PC-9 (cell line): ENCODE measurements at regions not wholly inside any gene's neighbourhood (a gene's known extent, or its start where the extent isn't known, plus 50 kb on each side); places are given as distances from the start of the nearest gene placed in this dataset.

ENCODE experiments used
- BruUV-seq: library from RNA; stranded (reverse); fragments of 400-500 nt; replicated peaks from 2 replicates; lab custom pipeline; 2021; lab: Mats Ljungman, UMichigan
- CTCF ChIA-PET: fragments of 300-600 bp; sonication (Branson Sonifier 250); formaldehyde crosslinking; loops from one replicate; lab custom pipeline; 2022; ENCODE audit warnings: antibody characterized with exemption; lab: Charles Lee
- POLR2A ChIA-PET: fragments of 300-600 bp; sonication (Branson Sonifier 250); formaldehyde crosslinking; loops from one replicate; lab custom pipeline; 2022; ENCODE audit warnings: antibody characterized with exemption; ENCODE audit not compliant: unreplicated experiment; lab: Charles Lee
- DNase-seq, 2 experiments: peaks; one replicate each; pipeline versions ENCODE4 v3.0.0 to v3.0.0-alpha.2; 2015 to 2022; ENCODE audit warnings: mixed read lengths in 1 of 2
- H2AFZ ChIP-seq: fragments of 200-600 bp; sonication (generic); 2 replicates; pipeline ENCODE4 v1.8.1; 2017; ENCODE audit warnings: antibody characterized with exemption
- H3F3A ChIP-seq: fragments of 200-600 bp; sonication (generic); 2 replicates; pipeline ENCODE4 v1.8.1; 2017; ENCODE audit warnings: antibody characterized with exemption, mild to moderate bottlenecking, low read depth; ENCODE audit not compliant: insufficient read depth
- H3K27ac ChIP-seq: fragments of 200-600 bp; sonication (generic); 2 replicates; pipeline ENCODE4 v1.6.1; 2016; ENCODE audit warnings: mixed run types
- H3K27me3 ChIP-seq: fragments of 200-600 bp; sonication (generic); 2 replicates; pipeline ENCODE4 v1.6.1; 2016; ENCODE audit warnings: low read depth, mixed run types; ENCODE audit not compliant: insufficient read depth
- H3K36me3 ChIP-seq: fragments of 200-600 bp; sonication (generic); 2 replicates; pipeline ENCODE4 v1.6.1; 2016; ENCODE audit warnings: low read depth, mixed run types
- H3K4me1 ChIP-seq: fragments of 200-600 bp; sonication (generic); replicated peaks from 2 replicates; pipeline ENCODE4 v1.6.1; 2016; ENCODE audit warnings: mixed run types; ENCODE audit not compliant: insufficient read depth
- H3K4me2 ChIP-seq: fragments of 200-600 bp; sonication (generic); 2 replicates; pipeline ENCODE4 v1.6.1; 2017; ENCODE audit warnings: mixed run types
- H3K4me3 ChIP-seq: fragments of 200-600 bp; sonication (generic); 2 replicates; pipeline ENCODE4 v1.6.1; 2016; ENCODE audit warnings: mixed run types
- H3K79me2 ChIP-seq: fragments of 200-600 bp; sonication (generic); 2 replicates; pipeline ENCODE4 v1.6.1; 2017; ENCODE audit warnings: low read depth, mixed run types
- H3K9me2 ChIP-seq: fragments of 200-600 bp; sonication (generic); 2 replicates; pipeline ENCODE4 v1.8.1; 2017; ENCODE audit warnings: mild to moderate bottlenecking; ENCODE audit not compliant: insufficient read depth
- H3K9me3 ChIP-seq: fragments of 200-600 bp; sonication (generic); 2 replicates; pipeline ENCODE4 v1.8.1; 2016; ENCODE audit warnings: low read depth; ENCODE audit not compliant: insufficient read depth
- H4K20me1 ChIP-seq: fragments of 200-600 bp; sonication (generic); 2 replicates; pipeline ENCODE4 v1.8.1; 2017; ENCODE audit not compliant: insufficient read depth
- CTCF ChIP-seq: fragments of 200-600 bp; sonication (generic); conservative IDR thresholded peaks from 2 replicates; pipeline ENCODE4 v1.6.1; 2017; ENCODE audit warnings: mixed run types, antibody characterized with exemption, mild to moderate bottlenecking, moderate library complexity
- EZH2 ChIP-seq: fragments of 200-600 bp; sonication (generic); IDR thresholded peaks from 2 replicates; pipeline ENCODE4 v1.8.0; 2017; ENCODE audit warnings: antibody characterized with exemption, low read depth
- intact Hi-C: fragments of 100-400 bp; cut with micrococcal nuclease; formaldehyde crosslinking; loops from one replicate; pipeline ENCODE4 v1.10.0; 2022; ENCODE audit not compliant: unreplicated experiment

GRCh38 chr17:72308744-72309385, 188.0 kb downstream of the SOX9 start:
- no peaks in the 10 kb centered on the region for H3K36me3 ChIP-seq
- ChIA-PET CTCF (no interaction called here), POLR2A (no interaction called here)
- H3F3A ChIP-seq, result 0 out of 2 replicates have a peak, but pooled peaks cover 6% of the 10 kb centered on the region
- H4K20me1 ChIP-seq, result no peaks in the 10 kb centered on the region
- no peaks in the 10 kb centered on the region for H3K9me2 ChIP-seq
- H3K79me2 ChIP-seq, result no peaks in the 10 kb centered on the region
- H3K27me3 ChIP-seq, result no peaks in the 10 kb centered on the region
- intact Hi-C loops, result no loop called here
- H3K4me2 ChIP-seq, result no peak overlapping the region
- no peak overlapping the region for H2AFZ ChIP-seq
- peaks cover 11% of the 10 kb centered on the region for H3K4me1 ChIP-seq
- H3K27ac ChIP-seq, result no peak overlapping the region
- H3K4me3 ChIP-seq, result no peak overlapping the region
- no TSS peak for BruUV-seq
- no peak for DNase-seq
- no peaks in the 10 kb centered on the region for H3K9me3 ChIP-seq
- no peak for TF ChIP-seq EZH2
- no peak for TF ChIP-seq CTCF

GRCh38 chr17:72311004-72311403, 190.2 kb downstream of the SOX9 start:
- H3K79me2 ChIP-seq, result no peaks in the 10 kb centered on the region
- POLR2A ChIA-PET, result no interaction called here
- H3K27ac ChIP-seq, result no peak overlapping the region

More at GRCh38 chr17:72311004-72311403, 190.2 kb downstream of the SOX9 start:
- CTCF ChIA-PET, result no interaction called here
- DNase-seq, result no peak
- intact Hi-C loops, result no loop called here
- H3F3A ChIP-seq, result 0 out of 2 replicates have a peak, but pooled peaks cover 4% of the 10 kb centered on the region
- no peak overlapping the region for H3K4me3 ChIP-seq
- BruUV-seq, result no TSS peak
- no peaks in the 10 kb centered on the region for H3K9me3 ChIP-seq
- H3K4me1 ChIP-seq, result 0 out of 2 replicates have a peak, but pooled peaks cover 5% of the 10 kb centered on the region
- H3K27me3 ChIP-seq, result no peaks in the 10 kb centered on the region
- H2AFZ ChIP-seq, result no peak overlapping the region
- no peak overlapping the region for H3K4me2 ChIP-seq
- TF ChIP-seq CTCF, result no peak
- no peak for TF ChIP-seq EZH2
- H4K20me1 ChIP-seq, result no peaks in the 10 kb centered on the region
- H3K9me2 ChIP-seq, result no peaks in the 10 kb centered on the region
- no peaks in the 10 kb centered on the region for H3K36me3 ChIP-seq
